Hippocampal formation (tissue), 2 donors: ENCODE measurements at regions not wholly inside any gene's neighbourhood (a gene's known extent, or its start where the extent isn't known, plus 50 kb on each side); places are given as distances from the start of the nearest gene placed in this dataset.
"Not testable (repeated sequence)": the region's sequence is repeated elsewhere in the genome, so short reads cannot be mapped to it uniquely, and the experiment has no call there.

Experiments
- DNase-seq, 2 donors: peaks; one replicate each; lab custom pipeline; 2025; lab: John Stamatoyannopoulos, UW

GRCh38 chr5:117431091-117431490 lies 856.5 kb upstream of the SEMA6A start:
- DNase-seq = no peak

GRCh38 chr5:117425163-117425562 lies 850.5 kb upstream of the SEMA6A start:
- DNase-seq = no peak

DNA sequence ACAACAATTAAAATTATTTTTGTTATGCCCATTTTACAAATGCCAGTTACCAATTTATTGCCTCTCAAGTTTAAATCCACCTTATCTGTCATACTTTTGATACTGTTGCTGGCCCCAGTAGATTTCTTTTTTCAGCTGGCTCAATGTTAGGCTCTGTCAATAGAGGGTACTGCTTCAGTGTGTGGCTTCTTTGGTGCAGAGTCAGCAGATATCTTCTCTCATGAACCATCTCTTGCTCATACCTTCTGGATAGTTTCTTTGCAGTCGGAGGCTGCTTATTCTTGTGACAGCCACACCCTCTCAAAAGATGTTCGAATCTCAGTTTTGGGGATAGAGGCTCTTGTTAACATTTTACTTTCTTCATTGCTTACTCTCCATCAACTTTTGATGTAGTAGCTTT lies 849.9 kb upstream of the SEMA6A start:
- DNase-seq = no peak

DNA sequence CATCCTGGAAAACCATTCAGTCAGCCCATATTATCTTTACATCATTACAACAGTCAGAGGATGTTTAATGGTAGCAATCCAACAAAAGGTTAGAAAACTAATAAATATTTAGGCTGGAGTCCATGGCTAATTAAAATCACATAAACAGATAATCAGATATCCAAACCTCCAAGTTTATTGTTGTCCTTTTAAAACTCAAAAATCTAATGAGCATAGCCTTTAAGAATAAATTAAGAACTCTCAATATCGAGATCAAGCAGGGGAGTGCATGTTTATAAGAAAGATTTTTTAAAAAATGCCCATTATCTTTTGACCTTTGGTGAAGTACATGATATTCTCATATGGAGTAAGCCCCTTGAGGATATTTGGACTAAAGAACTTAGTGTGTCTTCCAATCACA lies 842.9 kb upstream of the SEMA6A start:
- DNase-seq = no peak

DNA sequence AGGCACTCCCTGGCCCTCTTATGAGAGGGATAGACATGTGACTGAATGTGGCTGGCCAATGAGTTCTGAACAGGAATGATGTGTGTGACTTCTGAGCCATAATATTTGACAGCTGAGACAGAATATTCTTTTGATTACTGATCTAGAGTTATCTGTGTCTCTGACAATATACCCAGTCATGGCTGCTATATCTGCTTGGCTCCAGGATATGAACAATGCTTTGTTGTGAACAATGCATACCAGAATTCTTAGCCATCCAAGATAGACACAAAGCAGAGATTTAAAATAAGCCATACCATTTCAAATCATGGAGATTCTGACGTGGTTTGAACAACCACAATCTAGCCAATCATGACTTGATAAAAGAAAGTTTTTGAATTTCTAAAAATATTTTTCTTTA lies 840.3 kb upstream of the SEMA6A start:
- DNase-seq = no peak

GRCh38 chr5:117411701-117412100 lies 837.1 kb upstream of the SEMA6A start:
- no peak for DNase-seq

DNA sequence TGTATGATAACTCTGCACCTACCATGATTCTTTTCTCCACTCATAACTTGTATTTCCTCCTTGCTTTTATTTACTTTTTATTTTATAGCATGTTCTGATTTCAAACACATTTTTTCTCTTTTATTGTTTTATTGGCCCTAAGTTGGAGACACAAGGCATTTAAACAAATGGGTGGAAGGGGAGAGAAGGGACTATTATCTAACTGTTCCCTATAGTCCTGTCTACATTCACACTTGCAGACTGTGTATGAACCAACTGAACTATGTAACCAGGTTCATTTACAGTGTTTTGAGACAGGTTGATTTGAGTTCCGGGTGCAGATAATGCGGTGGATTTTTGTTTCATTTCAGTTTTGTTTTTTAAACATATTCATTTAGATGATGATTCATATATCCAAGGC lies 830.6 kb upstream of the SEMA6A start:
- DNase-seq = no peak

DNA sequence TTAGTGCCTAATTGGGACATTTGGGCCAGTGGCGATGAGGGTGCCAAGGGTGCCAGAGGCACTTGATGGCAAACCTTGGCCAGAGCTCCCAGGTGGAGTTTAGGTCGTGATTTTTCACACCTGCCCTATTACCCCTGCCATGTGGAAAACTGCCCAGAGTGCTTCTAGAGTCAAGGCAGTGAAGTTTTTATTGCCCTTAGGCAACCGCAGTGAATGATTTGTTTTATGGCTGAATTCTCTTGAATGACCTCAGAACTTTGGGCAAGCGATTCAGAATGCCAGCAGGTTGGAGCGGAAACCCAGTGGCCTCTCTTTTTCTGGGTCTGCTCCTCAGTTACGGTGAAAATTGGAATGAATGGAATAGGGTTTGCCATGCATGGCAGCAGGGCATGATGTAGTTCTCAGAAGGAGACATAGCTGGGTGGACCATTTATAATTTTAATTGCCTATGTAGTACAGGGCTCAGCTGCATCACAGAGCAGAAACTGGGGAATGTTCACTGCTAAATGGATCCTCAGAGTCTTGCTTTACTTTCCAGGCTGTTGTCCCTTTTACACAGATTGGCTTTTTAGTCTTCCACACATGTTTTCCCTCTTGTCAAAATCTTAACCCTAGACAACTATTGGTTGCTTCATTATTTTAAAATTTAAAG lies 820.0 kb upstream of the SEMA6A start:
- no peak for DNase-seq

GRCh38 chr5:117393125-117393524 lies 818.5 kb upstream of the SEMA6A start:
- DNase-seq = no peak

DNA sequence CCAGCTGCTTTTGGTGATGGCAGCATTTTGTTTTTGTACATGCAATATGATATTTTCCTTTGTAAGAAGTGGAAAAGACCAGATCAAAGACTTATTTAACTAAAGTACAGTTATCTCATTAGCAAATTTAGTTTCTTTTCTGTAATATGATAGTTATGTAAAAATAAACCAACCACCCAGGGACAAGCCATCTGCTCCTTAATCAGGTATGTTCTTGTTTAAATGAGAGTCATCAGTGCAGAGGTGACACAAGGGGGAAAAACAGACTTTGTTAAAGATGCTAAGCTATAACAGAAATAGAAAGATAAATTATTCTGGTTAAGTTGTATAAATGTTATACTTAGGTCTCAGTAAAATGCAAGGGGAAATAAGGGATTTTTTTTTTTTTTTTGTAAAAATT lies 805.7 kb upstream of the SEMA6A start:
- no peak for DNase-seq

GRCh38 chr5:117379521-117379920 lies 804.9 kb upstream of the SEMA6A start:
- DNase-seq = no peak

DNA sequence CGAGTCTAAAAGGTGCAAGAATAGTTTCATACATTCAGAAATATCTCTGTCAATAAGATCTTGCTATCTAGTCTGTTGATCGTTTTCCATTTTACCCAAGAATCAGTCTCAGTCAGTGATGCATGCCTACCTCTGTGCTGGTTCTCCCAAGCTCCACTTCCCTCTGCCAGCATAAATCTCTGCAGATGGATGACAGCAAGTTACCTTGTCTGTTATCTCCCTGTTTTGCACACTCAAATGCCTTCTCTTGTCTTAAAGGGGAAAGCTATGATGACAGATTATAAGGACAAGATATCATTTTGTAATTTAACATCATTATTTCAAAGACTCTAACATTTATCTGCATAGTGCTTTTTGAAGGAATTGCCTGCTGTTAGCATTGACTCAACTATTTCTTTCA lies 802.1 kb upstream of the SEMA6A start:
- DNase-seq = no peak

DNA sequence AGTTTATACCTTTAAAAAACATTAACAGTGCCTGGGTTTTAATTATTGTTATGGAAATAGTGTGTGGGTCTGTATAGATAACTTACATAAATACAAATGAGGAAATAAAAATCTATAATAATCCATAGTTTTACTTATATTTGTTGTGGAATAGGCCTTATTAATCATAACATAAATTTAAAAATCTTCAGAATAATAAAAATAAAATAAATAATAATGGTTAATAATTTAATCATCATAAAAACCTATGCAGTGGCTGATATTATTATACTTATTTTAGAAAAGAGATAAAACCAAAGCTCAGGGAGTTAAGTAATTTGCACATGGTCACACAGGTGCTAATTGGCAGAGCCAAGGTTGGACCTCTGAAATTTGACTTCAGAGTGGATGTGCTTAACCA lies 785.3 kb upstream of the SEMA6A start:
- DNase-seq = no peak

GRCh38 chr5:117357886-117358285 lies 783.3 kb upstream of the SEMA6A start:
- peak in 1 of 2 donors; percentile 12 for DNase-seq

DNA sequence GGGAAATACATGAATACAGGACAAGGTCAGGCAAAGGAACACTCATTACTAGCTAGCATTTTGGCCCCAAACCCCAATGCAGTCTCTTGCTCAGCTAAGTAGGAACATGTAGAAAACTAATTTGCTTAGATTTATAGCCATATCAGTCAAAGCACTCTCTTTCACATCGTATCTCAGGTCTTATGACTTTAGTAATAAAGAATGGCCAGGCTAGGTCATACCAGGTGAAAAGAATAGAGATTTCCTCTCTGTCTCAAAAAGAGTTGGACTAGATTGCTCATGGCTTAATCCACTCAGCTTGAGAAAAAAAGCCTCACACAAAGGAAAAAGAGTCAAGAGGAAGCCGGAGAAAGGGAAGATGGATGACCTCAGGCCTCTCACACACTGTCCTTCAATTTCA lies 772.7 kb upstream of the SEMA6A start:
- no peak for DNase-seq

- not testable (repeated sequence) for DNase-seq
Observed at GRCh38 chr5:117343726-117344125, 769.1 kb upstream of the SEMA6A start.

DNA sequence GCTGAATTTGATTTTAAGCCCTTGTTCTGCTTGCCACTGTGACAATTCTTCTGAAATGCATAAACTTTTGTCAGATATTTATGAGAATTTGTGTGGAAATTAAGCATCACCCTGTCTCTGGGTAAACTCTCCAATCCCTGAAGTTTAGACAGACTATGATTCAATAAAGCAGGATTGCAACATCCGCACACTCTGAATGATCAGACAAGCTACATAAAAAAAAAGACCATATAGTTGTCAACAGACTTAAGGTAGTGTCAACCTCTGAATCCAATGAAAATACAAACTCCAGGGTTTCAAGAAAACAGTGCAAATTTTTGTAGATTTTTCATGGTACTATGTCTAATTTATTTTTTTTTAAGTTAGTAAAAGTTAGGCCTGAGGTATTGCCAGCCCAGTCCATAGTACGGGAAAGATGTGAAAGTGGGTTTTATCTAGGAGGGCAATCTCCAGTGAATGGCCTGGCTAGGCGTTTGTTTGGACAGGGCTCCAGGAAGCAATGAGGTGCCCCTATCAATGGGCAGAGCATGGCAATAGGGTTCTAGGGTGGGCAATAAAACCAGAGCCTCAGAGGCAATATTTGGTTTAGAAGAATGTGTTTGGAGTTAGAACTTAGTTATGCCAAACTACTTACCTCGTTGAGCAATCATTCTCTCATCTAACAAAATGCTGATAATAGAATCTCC lies 762.6 kb upstream of the SEMA6A start:
- DNase-seq = no peak

GRCh38 chr5:117336208-117336607 lies 761.6 kb upstream of the SEMA6A start:
- DNase-seq = no peak

DNA sequence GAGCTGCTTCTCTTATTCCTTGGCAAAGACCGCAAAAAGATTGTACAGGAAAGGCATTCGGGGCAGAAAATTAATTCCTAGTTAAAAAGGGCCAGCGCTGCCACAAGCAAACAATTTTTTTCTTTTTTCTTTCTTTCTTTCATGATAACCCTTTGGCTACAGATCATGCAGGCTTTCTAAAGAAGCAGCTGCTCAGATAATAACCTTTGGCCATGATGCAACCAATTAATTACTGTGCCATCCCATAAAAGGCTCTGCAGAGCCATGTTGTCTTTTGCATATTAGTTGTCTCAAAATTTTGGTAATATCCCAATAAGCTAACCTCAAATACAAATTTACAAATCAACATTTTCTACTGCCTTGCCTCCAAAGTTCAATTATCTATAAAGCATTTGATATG lies 758.4 kb upstream of the SEMA6A start:
- no peak for DNase-seq

GRCh38 chr5:117332341-117332740 lies 757.7 kb upstream of the SEMA6A start:
- no peak for DNase-seq

DNA sequence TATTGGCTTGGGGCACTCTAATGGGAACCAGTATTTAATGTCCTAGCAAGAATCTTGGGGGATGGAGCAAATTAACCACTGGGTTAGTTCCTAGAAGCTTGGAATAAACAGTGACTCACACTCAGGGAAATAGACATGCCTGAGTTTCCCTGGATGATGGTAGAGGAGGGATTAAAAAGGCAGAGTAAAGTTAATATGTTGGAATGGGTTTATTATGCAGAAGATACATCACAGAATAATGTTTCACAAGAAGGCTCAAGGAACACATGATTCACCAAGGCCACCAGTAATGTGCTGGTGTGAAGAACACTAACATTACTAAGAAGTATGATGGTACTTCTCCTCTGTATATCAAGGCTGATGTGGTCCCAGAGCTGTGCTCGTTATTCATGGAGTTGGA lies 752.9 kb upstream of the SEMA6A start:
- no peak for DNase-seq

DNA sequence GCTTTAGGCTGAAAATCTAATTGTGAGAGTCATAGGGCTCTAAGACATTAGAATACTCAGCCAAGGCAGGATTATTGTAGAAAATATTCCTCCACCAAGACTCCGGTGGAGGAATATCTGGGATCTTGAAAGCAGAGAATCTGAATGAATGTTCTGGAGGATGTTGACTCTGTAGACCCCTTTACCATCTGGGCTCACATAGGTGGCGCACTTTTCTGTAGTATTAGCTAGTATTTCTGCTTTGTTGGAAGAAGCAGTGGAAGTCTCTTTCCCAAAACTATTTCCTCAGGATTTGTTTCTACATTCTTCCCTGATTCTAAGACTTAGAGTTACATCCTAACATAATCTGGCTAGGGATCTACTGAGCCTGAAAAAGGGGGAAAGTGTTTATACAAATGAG lies 752.4 kb upstream of the SEMA6A start:
- no peak for DNase-seq

DNA sequence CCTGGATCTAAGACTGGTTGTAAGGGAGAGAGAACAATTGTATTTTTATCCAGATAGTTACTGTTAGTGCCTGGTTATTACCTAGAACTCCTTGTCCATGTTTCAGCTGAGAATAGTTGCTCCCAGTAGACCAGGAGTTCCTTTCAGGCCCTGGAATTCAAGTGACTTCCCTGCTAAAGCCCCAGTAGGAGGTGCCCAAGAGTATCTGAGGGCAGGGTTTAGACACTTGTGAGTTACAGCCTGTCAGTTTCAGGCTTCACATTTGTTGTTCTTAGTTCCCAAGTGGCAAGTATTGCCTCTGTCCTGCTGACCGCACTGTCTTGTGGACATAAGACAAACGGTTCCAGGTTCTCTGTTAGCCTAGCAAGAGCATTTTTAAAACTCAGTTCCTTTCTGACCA lies 743.9 kb upstream of the SEMA6A start:
- no peak for DNase-seq

DNA sequence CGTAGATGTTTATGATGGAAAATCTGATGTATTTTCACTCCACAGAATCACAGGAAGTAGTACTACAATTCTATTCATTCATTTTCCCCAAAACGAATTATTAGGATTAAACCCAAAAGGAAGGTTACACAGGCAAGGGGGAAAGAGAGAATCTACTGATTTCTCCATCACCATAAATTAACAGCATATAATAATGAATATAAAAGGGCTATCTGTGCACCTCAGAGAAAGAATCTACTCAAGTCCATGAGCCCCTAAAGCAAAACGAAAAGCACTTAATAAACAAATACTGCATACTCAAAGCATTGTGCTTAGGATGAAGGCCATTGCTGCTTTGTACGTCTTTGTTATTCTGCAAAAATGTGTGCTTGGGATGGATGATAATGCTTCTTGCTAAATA lies 740.5 kb upstream of the SEMA6A start:
- DNase-seq = no peak
